NT2/D1 (cell line): ENCODE measurements at regions not wholly inside any gene's neighbourhood (a gene's known extent, or its start where the extent isn't known, plus 50 kb on each side); places are given as distances from the start of the nearest gene placed in this dataset.

ENCODE experiments used
- DNase-seq: peaks from one replicate; pipeline ENCODE4 v3.0.0-alpha.2; 2011; ENCODE audit warnings: low read depth, low spot score
- H3K27me3 ChIP-seq: 2 replicates; pipeline ENCODE4 v1.6.0; 2011; ENCODE audit warnings: mild to moderate bottlenecking; ENCODE audit not compliant: insufficient read length, insufficient read depth
- H3K36me3 ChIP-seq: 2 replicates; pipeline ENCODE4 v1.6.1; 2011; ENCODE audit warnings: mild to moderate bottlenecking, low read length, mixed read lengths; ENCODE audit not compliant: insufficient read depth, insufficient read length
- H3K4me1 ChIP-seq: 2 replicates; pipeline ENCODE4 v1.5.1; 2011; ENCODE audit not compliant: insufficient read depth, insufficient read length
- H3K4me3 ChIP-seq: 2 replicates; pipeline ENCODE4 v1.5.1; 2011; ENCODE audit warnings: low read depth; ENCODE audit not compliant: insufficient read length
- H3K9ac ChIP-seq: 2 replicates; pipeline ENCODE4 v1.6.0; 2011; ENCODE audit warnings: low read depth; ENCODE audit not compliant: insufficient read length
- H3K9me3 ChIP-seq: 2 replicates; pipeline ENCODE4 v1.5.1; 2011; ENCODE audit warnings: mild to moderate bottlenecking, low read length; ENCODE audit not compliant: insufficient read depth
- SUZ12 ChIP-seq: IDR thresholded peaks from 2 replicates; pipeline ENCODE4 v1.6.1; 2011; ENCODE audit not compliant: insufficient read length, insufficient read depth; ENCODE audit errors: extremely low read depth
- YY1 ChIP-seq: IDR thresholded peaks from 2 replicates; pipeline ENCODE4 v1.6.1; 2011; ENCODE audit not compliant: insufficient read length, insufficient read depth
- ZNF274 ChIP-seq: IDR thresholded peaks from 2 replicates; pipeline ENCODE4 v1.6.1; 2011; ENCODE audit warnings: mild to moderate bottlenecking, low read depth, low read length

DNA sequence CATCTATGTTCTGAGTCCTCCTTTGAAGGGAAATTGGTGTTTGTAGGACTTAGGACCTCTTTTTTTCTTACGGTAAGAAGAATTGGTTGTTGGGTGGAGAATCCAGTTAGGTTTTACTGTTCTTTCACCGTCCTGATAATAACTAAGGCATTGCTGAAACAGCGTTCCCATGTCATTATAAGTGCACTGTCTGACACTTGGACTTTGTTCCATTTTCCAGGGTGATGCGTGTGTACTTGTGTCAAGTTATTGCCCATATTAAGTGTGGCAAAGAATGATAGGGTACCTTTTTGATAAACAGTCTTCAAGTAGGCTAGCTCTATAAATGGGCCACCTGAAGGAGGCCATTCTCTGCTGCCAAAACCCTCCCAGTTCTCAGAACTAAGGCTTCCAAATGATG lies 119.7 kb downstream of the AASDH start:
- Histone ChIP-seq H3K4me3 (no peak overlapping the region), H3K9ac (no peak overlapping the region), H3K36me3 (no peaks in the 10 kb centered on the region), H3K9me3 (0 out of 2 replicates have a peak, but pooled peaks cover 6% of the 10 kb centered on the region), H3K27me3 (no peaks in the 10 kb centered on the region), H3K4me1 (no peaks in the 10 kb centered on the region)
- TF ChIP-seq ZNF274 = no peak
- no peak for TF ChIP-seq SUZ12
- TF ChIP-seq YY1 = no peak
- no peak for DNase-seq

DNA sequence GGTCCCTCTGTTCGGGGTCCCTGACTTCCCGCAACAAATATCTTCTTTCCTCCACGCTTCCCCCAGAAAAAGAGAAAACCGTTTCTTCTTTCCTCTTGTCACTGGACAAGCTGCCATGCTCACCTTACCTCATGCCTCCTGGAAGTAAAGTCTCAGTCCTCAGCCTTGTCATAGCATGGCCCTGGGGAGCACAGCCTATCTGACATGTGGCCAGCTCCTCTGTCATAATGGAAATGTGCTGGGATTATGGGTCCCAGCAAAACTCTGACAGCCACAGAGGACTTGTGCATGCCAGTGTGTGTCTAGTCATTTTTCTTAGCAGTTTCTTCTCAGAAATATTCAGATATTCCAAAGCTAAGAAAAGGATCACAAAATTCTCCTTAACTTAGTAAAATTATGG lies 122.4 kb downstream of the AASDH start:
- H3K36me3 ChIP-seq = no peaks in the 10 kb centered on the region
- no peaks in the 10 kb centered on the region for H3K27me3 ChIP-seq
- TF ChIP-seq ZNF274 = no peak
- TF ChIP-seq YY1 = no peak
- TF ChIP-seq SUZ12 = no peak
- no peak for DNase-seq
- H3K9ac ChIP-seq = no peak overlapping the region
- 0 out of 2 replicates have a peak, but pooled peaks cover 6% of the 10 kb centered on the region for H3K9me3 ChIP-seq
- no peak overlapping the region for H3K4me3 ChIP-seq
- no peaks in the 10 kb centered on the region for H3K4me1 ChIP-seq

DNA sequence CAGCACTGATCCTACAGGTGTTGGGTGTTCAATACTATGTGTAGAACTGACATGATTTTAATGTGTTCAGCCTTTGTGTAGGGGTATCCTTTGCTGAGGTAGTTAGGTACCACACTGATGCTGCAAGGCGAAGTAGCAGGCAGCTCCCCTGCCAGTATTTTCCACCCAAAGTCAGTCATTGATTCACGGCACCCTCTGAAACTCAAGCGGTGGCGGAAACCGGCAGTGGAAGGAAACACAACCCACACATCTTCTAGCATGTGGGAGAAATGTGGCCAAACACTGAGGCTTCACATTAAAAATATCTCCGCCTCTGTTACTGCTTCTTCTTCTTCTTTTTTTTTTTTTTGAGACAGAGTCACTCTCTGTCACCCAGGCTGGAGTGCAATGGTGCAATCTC lies 126.3 kb downstream of the AASDH start:
- TF ChIP-seq SUZ12 (no peak), ZNF274 (no peak), YY1 (no peak)
- Histone ChIP-seq H3K36me3 (no peaks in the 10 kb centered on the region), H3K9ac (no peak overlapping the region), H3K4me1 (peaks cover 2% of the 10 kb centered on the region), H3K9me3 (0 out of 2 replicates have a peak, but pooled peaks cover 6% of the 10 kb centered on the region), H3K4me3 (no peak overlapping the region), H3K27me3 (no peaks in the 10 kb centered on the region)
- DNase-seq = no peak

DNA sequence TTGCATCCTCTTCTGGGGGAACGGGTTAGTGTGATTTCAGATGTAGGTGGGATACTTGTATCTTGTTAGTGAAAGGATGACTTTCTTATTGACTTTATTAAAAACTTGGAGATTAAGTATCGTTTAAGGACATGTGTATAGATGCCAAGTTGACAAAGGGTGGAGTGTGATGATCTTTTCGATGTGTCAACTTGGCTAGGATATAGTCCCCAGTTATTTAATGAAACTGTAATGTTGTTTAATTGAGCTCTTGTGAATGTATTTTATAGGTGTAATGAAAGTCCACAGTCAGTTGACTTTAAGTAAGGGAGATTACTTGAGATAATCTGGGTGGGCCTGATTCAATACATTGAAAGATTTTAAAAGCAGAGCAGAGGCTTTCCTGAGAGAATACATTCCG lies 127.0 kb downstream of the AASDH start:
- no peak overlapping the region for H3K4me3 ChIP-seq
- no peaks in the 10 kb centered on the region for H3K27me3 ChIP-seq
- no peaks in the 10 kb centered on the region for H3K36me3 ChIP-seq
- no peak for DNase-seq
- peaks cover 6% of the 10 kb centered on the region; the same call in 1 of the 2 replicates for H3K9me3 ChIP-seq
- TF ChIP-seq SUZ12 = no peak
- no peak for TF ChIP-seq ZNF274
- TF ChIP-seq YY1 = no peak
- peaks cover 2% of the 10 kb centered on the region for H3K4me1 ChIP-seq
- no peak overlapping the region for H3K9ac ChIP-seq

DNA sequence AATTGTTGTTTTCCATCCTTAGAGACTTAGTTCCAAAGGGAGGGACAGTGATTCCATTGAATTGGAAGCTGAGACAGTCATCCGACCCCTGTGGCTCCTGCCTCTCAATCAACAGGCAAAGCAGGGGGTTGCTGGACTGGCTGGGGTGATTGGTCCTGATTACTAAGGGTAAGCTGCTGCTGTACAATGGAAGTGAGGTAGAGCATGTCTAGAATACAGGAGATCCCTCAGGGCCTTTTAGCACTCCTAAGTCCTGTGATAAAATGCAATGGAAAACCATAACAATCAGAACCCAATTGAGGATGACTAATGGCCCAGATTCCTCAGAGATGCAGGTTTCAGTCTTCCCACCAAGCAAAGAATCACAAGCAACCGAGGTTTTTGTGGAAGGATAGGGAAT lies 127.6 kb downstream of the AASDH start:
- Histone ChIP-seq H3K9me3 (peaks cover 6% of the 10 kb centered on the region; the same call in 1 of the 2 replicates), H3K27me3 (no peaks in the 10 kb centered on the region), H3K36me3 (no peaks in the 10 kb centered on the region), H3K4me3 (no peak overlapping the region), H3K9ac (no peak overlapping the region), H3K4me1 (peaks cover 2% of the 10 kb centered on the region)
- TF ChIP-seq ZNF274 (no peak), YY1 (no peak), SUZ12 (no peak)
- no peak for DNase-seq

DNA sequence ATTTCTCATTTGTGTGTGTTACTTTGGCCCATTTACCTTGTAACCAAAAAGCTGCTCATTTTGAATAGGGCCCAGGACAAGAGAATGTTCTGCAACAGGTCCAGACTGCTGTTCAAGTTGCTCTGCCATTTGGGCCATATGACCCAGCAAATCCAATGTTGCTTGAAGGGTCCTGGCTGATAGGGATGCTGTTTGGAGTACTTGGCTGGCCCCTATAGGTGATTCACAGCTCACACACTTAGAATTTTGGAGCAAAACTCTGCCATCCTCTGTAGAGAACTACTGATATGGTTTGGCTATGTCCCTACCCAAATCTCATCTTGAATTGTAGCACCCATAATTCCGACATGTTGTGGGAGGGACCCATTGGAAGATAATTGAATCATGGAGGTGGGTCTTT lies 131.5 kb downstream of the AASDH start:
- no peaks in the 10 kb centered on the region for H3K27me3 ChIP-seq
- H3K4me3 ChIP-seq = no peak overlapping the region
- no peak overlapping the region for H3K9ac ChIP-seq
- H3K4me1 ChIP-seq = peaks cover 2% of the 10 kb centered on the region
- no peak for DNase-seq
- TF ChIP-seq YY1 = no peak
- no peak for TF ChIP-seq ZNF274
- no peak for TF ChIP-seq SUZ12
- H3K36me3 ChIP-seq = no peaks in the 10 kb centered on the region
- no peaks in the 10 kb centered on the region; the same call in 1 of the 2 replicates for H3K9me3 ChIP-seq

DNA sequence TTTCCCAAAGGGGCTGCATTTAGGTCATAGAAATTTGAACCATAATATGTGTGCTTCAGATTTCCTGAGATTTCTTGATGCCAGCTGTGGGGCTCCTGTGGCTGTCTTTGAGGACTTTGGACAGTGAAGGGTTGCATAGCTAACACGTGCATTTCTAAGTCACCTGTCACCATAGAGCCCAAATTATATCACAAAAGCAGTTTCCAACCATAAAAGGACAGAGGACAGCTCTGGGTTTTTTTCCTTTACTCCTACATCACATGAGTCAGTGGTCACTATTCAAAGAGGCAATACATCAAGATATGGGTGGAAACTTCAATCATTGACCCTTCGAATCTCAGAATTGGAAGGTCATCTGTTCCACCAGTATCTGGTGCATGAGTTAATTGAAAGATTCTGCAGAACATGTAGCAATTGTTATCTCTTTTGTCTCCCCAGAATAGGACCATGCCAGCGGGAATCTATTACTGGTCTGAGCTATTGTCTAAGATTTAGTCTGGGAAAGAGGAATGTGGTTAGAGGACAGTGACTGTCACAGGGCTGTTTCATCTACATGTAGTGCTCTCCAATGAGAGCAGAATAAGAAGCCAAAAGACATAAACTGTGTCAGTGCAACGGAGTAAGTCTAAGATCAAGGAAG lies 133.5 kb downstream of the AASDH start:
- Histone ChIP-seq H3K4me3 (no peak overlapping the region), H3K9me3 (no peaks in the 10 kb centered on the region; the same call in 1 of the 2 replicates), H3K36me3 (no peaks in the 10 kb centered on the region), H3K9ac (no peak overlapping the region), H3K4me1 (no peaks in the 10 kb centered on the region), H3K27me3 (no peaks in the 10 kb centered on the region)
- TF ChIP-seq SUZ12 (no peak), YY1 (no peak), ZNF274 (no peak)
- no peak for DNase-seq
